Astrocyte (in vitro differentiated cells and primary cell): ENCODE measurements at regions not wholly inside any gene's neighbourhood (a gene's known extent, or its start where the extent isn't known, plus 50 kb on each side); places are given as distances from the start of the nearest gene placed in this dataset.

Experiments
- DNase-seq: peaks from one replicate; pipeline ENCODE4 v3.0.0-alpha.2; 2010; ENCODE audit warnings: low read depth
- FAIRE-seq: peaks from 2 replicates; lab custom pipeline; 2011; peaks lifted over from hg19 to GRCh38; lab: Jason Lieb, UNC
- H2AFZ ChIP-seq: 2 replicates; pipeline ENCODE4 v1.6.0; 2012; ENCODE audit warnings: low read depth, low read length, inconsistent platforms
- H3K27ac ChIP-seq: 2 replicates; pipeline ENCODE4 v1.5.1; 2011; ENCODE audit warnings: low read depth, low read length, inconsistent platforms
- H3K27me3 ChIP-seq: 2 replicates; pipeline ENCODE4 v1.6.0; 2011; ENCODE audit warnings: low read length, inconsistent platforms; ENCODE audit not compliant: insufficient read depth
- H3K36me3 ChIP-seq: 2 replicates; pipeline ENCODE4 v1.5.1; 2011; ENCODE audit warnings: low read length, inconsistent platforms; ENCODE audit not compliant: insufficient read depth
- H3K4me1 ChIP-seq: 2 replicates; pipeline ENCODE4 v1.5.1; 2011; ENCODE audit warnings: low read length, inconsistent platforms; ENCODE audit not compliant: insufficient read depth
- H3K4me2 ChIP-seq: 2 replicates; pipeline ENCODE4 v1.6.0; 2012; ENCODE audit warnings: low read length, inconsistent platforms
- H3K4me3 ChIP-seq: 2 replicates; pipeline ENCODE4 v1.5.1; 2011; ENCODE audit warnings: low read depth, mild to moderate bottlenecking, low read length, inconsistent platforms; ENCODE audit not compliant: insufficient read depth
- H3K79me2 ChIP-seq: 2 replicates; pipeline ENCODE4 v1.6.0; 2012; ENCODE audit warnings: mild to moderate bottlenecking, low read length, inconsistent platforms; ENCODE audit not compliant: insufficient read depth
- H3K9ac ChIP-seq: 2 replicates; pipeline ENCODE4 v1.6.0; 2012; ENCODE audit warnings: mild to moderate bottlenecking, low read length, inconsistent platforms
- H3K9me3 ChIP-seq: 2 replicates; pipeline ENCODE4 v1.5.1; 2012; ENCODE audit warnings: low read depth, mild to moderate bottlenecking, low read length, inconsistent platforms; ENCODE audit not compliant: insufficient read depth
- H4K20me1 ChIP-seq: 2 replicates; pipeline ENCODE4 v1.6.0; 2012; ENCODE audit warnings: low read length, inconsistent platforms; ENCODE audit not compliant: insufficient read depth
- H3K27ac Mint-ChIP-seq: one replicate; pipeline ENCODE4 v1.8.0; 2021; ENCODE audit warnings: mild to moderate bottlenecking, mixed read lengths; ENCODE audit not compliant: unreplicated experiment
- H3K27me3 Mint-ChIP-seq: one replicate; pipeline ENCODE4 v1.8.0; 2021; ENCODE audit warnings: low read depth, mixed read lengths; ENCODE audit not compliant: unreplicated experiment
- H3K36me3 Mint-ChIP-seq: one replicate; pipeline ENCODE4 v1.8.0; 2021; ENCODE audit warnings: low read depth, mixed read lengths; ENCODE audit not compliant: unreplicated experiment
- H3K4me1 Mint-ChIP-seq: one replicate; pipeline ENCODE4 v1.8.0; 2021; ENCODE audit warnings: low read depth, mixed read lengths; ENCODE audit not compliant: unreplicated experiment
- H3K4me3 Mint-ChIP-seq: one replicate; pipeline ENCODE4 v1.8.0; 2021; ENCODE audit warnings: mild to moderate bottlenecking, moderate library complexity, mixed read lengths; ENCODE audit not compliant: unreplicated experiment
- H3K9me3 Mint-ChIP-seq: one replicate; pipeline ENCODE4 v1.8.0; 2021; ENCODE audit warnings: mild to moderate bottlenecking, mixed read lengths; ENCODE audit not compliant: unreplicated experiment
- CTCF ChIP-seq: IDR thresholded peaks from 2 replicates; pipeline ENCODE4 v1.5.1; 2011; ENCODE audit warnings: low read depth, mild to moderate bottlenecking, inconsistent platforms, low read length, moderate library complexity; ENCODE audit not compliant: insufficient read depth
- EZH2 ChIP-seq: IDR thresholded peaks from 2 replicates; pipeline ENCODE4 v1.6.1; 2012; ENCODE audit warnings: mild to moderate bottlenecking, low read length, inconsistent platforms; ENCODE audit not compliant: insufficient read depth

GRCh38 chr4:24196785-24197184, 306.9 kb upstream of the PPARGC1A start:
- Histone ChIP-seq H3K4me1 (no peaks in the 10 kb centered on the region), H3K27me3 (no peaks in the 10 kb centered on the region), H3K36me3 (no peaks in the 10 kb centered on the region), H3K9ac (no peak overlapping the region), H3K9me3 (no peaks in the 10 kb centered on the region), H3K4me2 (no peak overlapping the region), H3K4me3 (no peak overlapping the region), H4K20me1 (no peaks in the 10 kb centered on the region), H3K27ac (no peak overlapping the region), H3K79me2 (no peaks in the 10 kb centered on the region), H2AFZ (no peak overlapping the region)
- no peak overlapping the region for H3K27ac Mint-ChIP-seq
- H3K4me1 Mint-ChIP-seq: peaks cover 9% of the 10 kb centered on the region
- no peaks in the 10 kb centered on the region for H3K36me3 Mint-ChIP-seq
- no peak overlapping the region for H3K4me3 Mint-ChIP-seq
- no peak for TF ChIP-seq CTCF
- TF ChIP-seq EZH2: no peak
- H3K9me3 Mint-ChIP-seq: no peaks in the 10 kb centered on the region
- DNase-seq (no peak), FAIRE-seq (no peak)
- peaks cover 3% of the 10 kb centered on the region for H3K27me3 Mint-ChIP-seq

GRCh38 chr4:24195991-24196736, 306.3 kb upstream of the PPARGC1A start:
- no peaks in the 10 kb centered on the region for H4K20me1 ChIP-seq
- peaks cover 9% of the 10 kb centered on the region for H3K4me1 Mint-ChIP-seq
- no peaks in the 10 kb centered on the region for H3K36me3 Mint-ChIP-seq
- H3K4me3 Mint-ChIP-seq: no peak overlapping the region
- no peak overlapping the region for H3K27ac ChIP-seq
- no peak overlapping the region for H2AFZ ChIP-seq
- no peaks in the 10 kb centered on the region for H3K27me3 ChIP-seq
- TF ChIP-seq CTCF: no peak
- TF ChIP-seq EZH2: no peak
- no peaks in the 10 kb centered on the region for H3K79me2 ChIP-seq
- H3K9ac ChIP-seq: no peak overlapping the region
- no peaks in the 10 kb centered on the region for H3K9me3 Mint-ChIP-seq
- no peak overlapping the region for H3K4me2 ChIP-seq
- FAIRE-seq (no peak), DNase-seq (no peak)
- no peaks in the 10 kb centered on the region for H3K36me3 ChIP-seq
- H3K4me1 ChIP-seq: no peaks in the 10 kb centered on the region
- H3K4me3 ChIP-seq: no peak overlapping the region
- peaks cover 3% of the 10 kb centered on the region for H3K27me3 Mint-ChIP-seq
- no peaks in the 10 kb centered on the region for H3K9me3 ChIP-seq
- no peak overlapping the region for H3K27ac Mint-ChIP-seq

GRCh38 chr4:24192018-24192641, 302.3 kb upstream of the PPARGC1A start:
- H3K9ac ChIP-seq: no peak overlapping the region
- no peaks in the 10 kb centered on the region for H3K27me3 ChIP-seq
- no peak overlapping the region for H3K4me3 Mint-ChIP-seq
- no peak overlapping the region for H3K27ac ChIP-seq
- H3K4me1 Mint-ChIP-seq: peaks cover 3% of the 10 kb centered on the region
- H2AFZ ChIP-seq: no peak overlapping the region
- no peak for TF ChIP-seq EZH2
- no peak for TF ChIP-seq CTCF
- no peak overlapping the region for H3K4me2 ChIP-seq
- no peaks in the 10 kb centered on the region for H3K4me1 ChIP-seq
- H3K36me3 Mint-ChIP-seq: no peaks in the 10 kb centered on the region
- H3K4me3 ChIP-seq: no peak overlapping the region
- FAIRE-seq: no peak
- H4K20me1 ChIP-seq: no peaks in the 10 kb centered on the region
- H3K79me2 ChIP-seq: no peaks in the 10 kb centered on the region
- H3K27ac Mint-ChIP-seq: no peak overlapping the region
- DNase-seq: no peak
- H3K27me3 Mint-ChIP-seq: peaks cover 4% of the 10 kb centered on the region
- H3K36me3 ChIP-seq: no peaks in the 10 kb centered on the region
- H3K9me3 ChIP-seq: no peaks in the 10 kb centered on the region
- no peaks in the 10 kb centered on the region for H3K9me3 Mint-ChIP-seq
